ENCODE measurements at regions not wholly inside any gene's neighbourhood (a gene's known extent, or its start where the extent isn't known, plus 50 kb on each side); places are given as distances from the start of the nearest gene placed in this dataset.
"Not testable (repeated sequence)": the region's sequence is repeated elsewhere in the genome, so short reads cannot be mapped to it uniquely, and the experiment has no call there.

GRCh38 chr13:64083396-64083795, 2667.7 kb upstream of the PCDH20 start:
- DNase-seq, result no peak

GRCh38 chr13:64078480-64078936, 2662.9 kb upstream of the PCDH20 start:
- DNase-seq, result no peak

GRCh38 chr13:64078025-64078424, 2662.4 kb upstream of the PCDH20 start:
- no peak for DNase-seq

GRCh38 chr13:64077132-64077835, 2661.6 kb upstream of the PCDH20 start:
- not testable (repeated sequence) for DNase-seq

GRCh38 chr13:64075543-64076271, 2660.1 kb upstream of the PCDH20 start:
- no peak for DNase-seq

- no peak for DNase-seq
These were observed 2659.4 kb upstream of the PCDH20 start for GRCh38 chr13:64074971-64075474.

- no peak for DNase-seq
These were observed 2657.6 kb upstream of the PCDH20 start for GRCh38 chr13:64073203-64073602.

GRCh38 chr13:64071352-64071751, 2655.7 kb upstream of the PCDH20 start:
- DNase-seq, result no peak

GRCh38 chr13:64069892-64070291, 2654.2 kb upstream of the PCDH20 start:
- no peak for DNase-seq

GRCh38 chr13:64066711-64067110, 2651.1 kb upstream of the PCDH20 start:
- DNase-seq, result no peak

GRCh38 chr13:64061649-64062048, 2646.0 kb upstream of the PCDH20 start:
- DNase-seq, result no peak

- DNase-seq, result no peak
These were observed 2641.8 kb upstream of the PCDH20 start for GRCh38 chr13:64057372-64058020.

- DNase-seq, result no peak
These were observed 2638.7 kb upstream of the PCDH20 start for GRCh38 chr13:64054321-64054720.

- DNase-seq, result no peak
These were observed 2636.9 kb upstream of the PCDH20 start for GRCh38 chr13:64052521-64052920.

GRCh38 chr13:64051278-64051677, 2635.6 kb upstream of the PCDH20 start:
- no peak for DNase-seq

GRCh38 chr13:64041296-64041695, 2625.6 kb upstream of the PCDH20 start:
- no peak for DNase-seq

GRCh38 chr13:64033921-64034320, 2618.3 kb upstream of the PCDH20 start:
- no peak for DNase-seq

GRCh38 chr13:64029343-64030093, 2613.9 kb upstream of the PCDH20 start:
- DNase-seq, result no peak

GRCh38 chr13:64028551-64028950, 2612.9 kb upstream of the PCDH20 start:
- no peak for DNase-seq

- DNase-seq, result no peak
These were observed 2604.5 kb upstream of the PCDH20 start for GRCh38 chr13:64020126-64020525.

- DNase-seq, result no peak
These were observed 2591.7 kb upstream of the PCDH20 start for GRCh38 chr13:64007339-64007738.

- DNase-seq, result no peak
These were observed 2584.7 kb upstream of the PCDH20 start for GRCh38 chr13:64000321-64000720.

Data from NCI-H2107 (cell line).